ENCODE measurements at regions not wholly inside any gene's neighbourhood (a gene's known extent, or its start where the extent isn't known, plus 50 kb on each side); places are given as distances from the start of the nearest gene placed in this dataset.
A peak's percentile ranks its signal among the peaks of the same experiment; 100 is the strongest.
"Not testable (repeated sequence)": the region's sequence is repeated elsewhere in the genome, so short reads cannot be mapped to it uniquely, and the experiment has no call there.

- peak; percentile 45 for DNase-seq (ENCODE audit: extremely low read depth, low read depth)
These were observed 173.6 kb downstream of the IRF8 start for GRCh38 chr16:86072328-86073102.

DNA sequence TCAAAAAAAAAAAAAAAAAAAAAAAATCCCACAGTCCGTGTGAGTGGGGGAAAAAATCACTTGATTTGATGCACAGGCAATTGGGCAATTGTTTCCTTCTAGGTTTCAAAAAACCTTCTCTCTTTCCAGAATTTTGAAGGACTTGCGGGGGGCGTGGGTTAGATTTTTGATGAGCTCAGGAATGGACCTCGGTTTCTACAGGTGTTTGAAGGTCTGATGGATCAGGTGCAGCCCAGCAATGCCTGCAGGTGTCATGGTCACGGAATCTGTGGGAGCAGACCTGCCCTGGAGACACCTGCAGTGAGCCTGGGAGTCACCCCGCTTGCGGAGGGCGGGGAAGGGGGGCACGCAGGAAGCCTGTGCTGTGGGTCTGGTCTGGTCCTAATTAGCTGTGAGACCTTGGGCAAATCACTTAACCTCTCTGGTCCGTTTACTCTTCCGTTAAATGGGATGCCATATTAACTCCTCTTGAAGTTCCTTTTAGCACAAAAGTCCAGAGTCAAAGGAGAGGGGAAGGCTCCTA is 174.2 kb downstream of the IRF8 start:
- DNase-seq (ENCODE audit: extremely low read depth, low read depth), result no peak

DNA sequence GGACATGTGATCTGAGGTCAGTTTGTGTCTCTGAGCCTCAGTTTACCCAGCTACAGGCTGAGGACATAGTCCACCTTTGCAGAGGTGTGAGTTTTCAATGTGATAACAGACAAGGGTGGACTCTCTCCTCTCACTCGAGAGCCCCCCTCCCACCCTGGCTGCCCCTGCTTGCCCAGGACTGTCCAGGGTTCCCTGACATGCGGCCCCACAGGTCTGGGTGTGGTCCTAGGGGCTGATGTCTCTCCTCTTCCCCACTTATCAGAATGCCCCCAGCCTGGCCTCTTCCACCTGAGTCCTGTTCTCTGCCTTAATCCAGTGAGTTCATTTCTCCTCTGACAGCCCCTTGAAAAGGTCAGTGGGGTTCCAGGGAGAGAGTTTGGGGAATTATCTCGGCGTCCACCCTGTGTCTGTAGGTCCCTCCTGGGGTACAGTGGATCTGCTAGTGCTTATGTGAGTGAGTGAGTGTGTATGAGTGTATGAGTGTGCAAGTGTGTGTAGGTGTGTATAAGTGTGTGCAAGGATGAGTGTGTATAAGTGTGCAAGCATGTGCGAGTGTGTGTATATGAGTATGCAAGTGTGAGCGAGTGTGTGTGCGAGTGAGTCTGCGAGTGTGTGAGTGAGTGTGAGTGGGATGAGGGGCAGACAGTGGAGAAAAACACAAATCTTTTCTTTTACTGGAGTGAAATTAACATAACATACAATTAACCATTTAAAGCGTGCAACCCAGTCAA is 175.0 kb downstream of the IRF8 start:
- DNase-seq (ENCODE audit: extremely low read depth, low read depth), result no peak

DNA sequence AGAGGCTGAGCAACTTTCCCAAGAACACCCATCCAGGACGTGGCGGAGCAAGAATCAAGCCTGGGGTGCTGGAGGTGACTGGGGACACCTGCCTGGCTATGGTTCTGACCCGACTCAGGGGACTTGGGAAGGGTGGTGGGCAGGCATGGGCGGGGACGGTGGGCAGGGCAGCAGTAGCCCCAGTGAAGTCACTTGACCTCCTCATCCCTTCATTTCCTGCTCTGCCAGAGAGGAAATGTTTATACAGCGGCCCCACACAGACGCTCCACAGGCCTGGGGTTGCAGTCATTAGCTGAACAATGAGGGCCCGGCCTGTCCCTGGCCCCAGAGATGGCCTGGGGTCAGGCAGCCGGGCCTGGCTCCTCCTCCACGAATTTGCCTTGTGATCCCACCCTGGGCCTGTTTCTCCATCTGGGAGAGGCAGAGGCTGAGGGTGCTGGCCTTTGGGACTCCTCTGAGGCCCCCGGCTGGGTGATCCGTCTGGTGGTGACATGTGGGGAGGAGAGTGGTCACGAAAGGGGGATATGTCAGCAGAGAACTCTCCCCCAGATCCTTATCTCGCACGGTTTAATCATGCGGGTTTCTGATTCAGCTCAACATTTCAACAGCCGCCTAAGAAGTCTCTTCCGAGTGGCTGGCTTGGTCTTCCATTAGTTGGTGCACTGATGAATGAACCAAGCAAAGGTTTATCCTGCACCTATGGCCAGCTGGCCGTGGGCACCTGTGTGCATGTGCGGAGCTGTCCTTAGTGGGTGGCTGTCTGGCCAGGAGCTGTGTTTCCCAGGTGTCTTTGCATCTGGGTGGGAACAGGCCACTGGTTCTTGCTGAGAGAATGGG is 175.9 kb downstream of the IRF8 start:
- DNase-seq (ENCODE audit: extremely low read depth, low read depth), result no peak

DNA sequence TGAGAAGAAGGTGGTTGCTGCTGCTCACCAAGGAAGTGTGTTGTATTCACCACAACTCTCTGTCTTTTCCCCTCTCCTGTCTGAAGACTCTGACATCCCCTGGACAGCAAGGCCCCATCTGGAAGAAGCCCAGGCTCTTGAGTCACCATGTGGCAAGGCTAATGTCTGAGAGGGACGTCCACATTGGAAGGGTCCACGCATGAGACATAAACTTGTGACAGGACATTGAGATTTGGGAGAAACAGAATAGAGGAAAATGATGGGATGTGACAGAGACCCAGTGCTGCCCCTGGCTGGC is 176.5 kb downstream of the IRF8 start:
- DNase-seq (ENCODE audit: extremely low read depth, low read depth), result no peak

GRCh38 chr16:86075839-86076440 is 177.0 kb downstream of the IRF8 start:
- no peak for DNase-seq (ENCODE audit: extremely low read depth, low read depth)

DNA sequence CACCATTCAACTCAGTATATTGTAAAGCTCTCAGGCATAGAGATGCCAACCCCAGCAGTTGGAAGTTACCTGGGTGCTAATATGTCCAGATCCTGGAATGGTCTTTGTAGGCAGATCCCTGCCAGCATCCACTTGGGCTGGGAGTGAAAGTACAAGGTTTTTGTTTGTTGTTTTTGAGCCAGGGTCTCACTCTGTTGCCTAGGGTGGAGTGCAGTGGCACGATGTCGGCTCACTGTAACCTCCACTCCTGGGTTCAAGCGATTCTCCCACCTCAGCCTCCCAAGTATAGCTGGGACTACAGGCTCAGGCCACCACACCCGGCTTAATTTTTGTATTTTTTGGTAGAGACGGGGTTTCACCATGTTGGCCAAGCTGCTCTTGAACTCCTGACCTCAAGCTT is 177.6 kb downstream of the IRF8 start:
- DNase-seq (ENCODE audit: extremely low read depth, low read depth), result no peak

DNA sequence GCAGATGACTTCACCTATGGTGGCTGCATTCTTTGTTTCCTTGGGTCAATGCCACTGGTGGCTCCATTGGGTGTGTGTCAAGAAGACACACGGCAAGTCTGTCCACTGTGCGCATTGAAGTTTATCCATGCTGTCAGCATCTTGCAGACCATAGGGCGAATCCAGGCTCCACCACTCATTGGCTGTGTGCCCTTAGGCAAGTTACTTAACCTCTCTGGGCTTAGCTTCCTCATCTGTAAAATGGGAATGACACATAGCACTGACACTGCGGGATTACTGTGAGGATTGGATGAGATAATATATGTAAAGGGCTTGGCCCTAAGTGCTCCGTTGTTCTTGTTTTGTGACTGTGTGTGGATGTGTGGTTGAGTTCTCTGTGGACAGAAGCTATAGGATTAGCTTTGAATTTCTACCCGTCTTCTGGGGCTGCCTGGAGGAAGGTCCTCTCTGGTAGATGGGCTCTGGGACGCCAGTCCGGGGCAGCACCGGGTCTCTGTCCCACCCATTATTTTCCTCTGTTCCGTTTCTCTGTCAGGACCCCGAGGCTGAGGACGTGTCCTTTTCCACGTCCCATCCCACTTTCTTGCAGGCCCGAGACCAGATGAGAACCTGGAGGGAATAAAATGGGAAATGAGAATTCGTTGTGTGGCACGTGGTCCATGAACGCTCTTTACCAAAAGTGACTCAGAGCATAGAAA is 178.4 kb downstream of the IRF8 start:
- DNase-seq (ENCODE audit: extremely low read depth, low read depth), result no peak

DNA sequence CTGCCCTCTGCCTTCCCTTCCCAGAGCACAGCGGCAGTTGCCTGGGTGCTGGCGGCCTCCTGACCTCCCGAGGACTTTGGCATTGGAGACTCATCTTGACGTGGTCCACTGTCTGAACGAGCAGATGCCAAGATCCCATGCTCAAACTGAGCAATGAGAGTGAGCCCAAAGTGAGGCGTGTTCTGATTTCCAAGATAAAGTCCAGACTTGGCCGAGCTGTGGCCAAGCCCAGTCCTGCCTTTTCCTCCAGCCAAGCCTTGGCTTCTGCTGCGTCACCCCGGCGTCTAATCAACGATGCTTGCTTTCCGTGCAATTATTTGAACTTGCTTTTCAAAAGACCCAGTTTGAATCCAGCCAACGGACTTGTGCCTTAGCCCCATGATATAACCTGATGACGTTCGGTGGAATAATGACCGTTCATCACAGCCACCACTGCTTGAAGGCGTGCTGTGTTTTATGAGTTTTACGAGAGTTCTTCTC is 179.2 kb downstream of the IRF8 start:
- no peak for DNase-seq (ENCODE audit: extremely low read depth, low read depth)

DNA sequence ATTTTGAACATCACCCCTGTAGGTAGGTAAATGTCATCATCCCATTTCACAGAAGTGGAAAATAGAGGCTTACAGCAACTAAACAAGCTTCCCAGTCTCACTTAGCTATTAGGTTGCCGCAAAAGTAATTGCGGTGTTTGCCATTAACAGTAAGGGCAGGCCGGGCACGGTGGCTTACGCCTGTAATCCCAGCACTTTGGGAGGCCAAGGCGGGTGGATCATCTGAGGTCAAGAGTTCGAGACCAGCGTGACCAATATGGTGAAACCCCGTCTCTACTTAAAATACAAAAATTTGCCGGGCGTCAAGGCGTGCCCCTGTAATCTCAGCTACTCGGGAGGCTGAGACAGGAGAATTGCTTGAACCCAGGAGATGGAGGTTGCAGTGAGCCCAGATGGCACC is 179.7 kb downstream of the IRF8 start:
- not testable (repeated sequence) for DNase-seq (ENCODE audit: extremely low read depth, low read depth)

GRCh38 chr16:86079255-86079885 is 180.4 kb downstream of the IRF8 start:
- DNase-seq (ENCODE audit: extremely low read depth, low read depth), result no peak

DNA sequence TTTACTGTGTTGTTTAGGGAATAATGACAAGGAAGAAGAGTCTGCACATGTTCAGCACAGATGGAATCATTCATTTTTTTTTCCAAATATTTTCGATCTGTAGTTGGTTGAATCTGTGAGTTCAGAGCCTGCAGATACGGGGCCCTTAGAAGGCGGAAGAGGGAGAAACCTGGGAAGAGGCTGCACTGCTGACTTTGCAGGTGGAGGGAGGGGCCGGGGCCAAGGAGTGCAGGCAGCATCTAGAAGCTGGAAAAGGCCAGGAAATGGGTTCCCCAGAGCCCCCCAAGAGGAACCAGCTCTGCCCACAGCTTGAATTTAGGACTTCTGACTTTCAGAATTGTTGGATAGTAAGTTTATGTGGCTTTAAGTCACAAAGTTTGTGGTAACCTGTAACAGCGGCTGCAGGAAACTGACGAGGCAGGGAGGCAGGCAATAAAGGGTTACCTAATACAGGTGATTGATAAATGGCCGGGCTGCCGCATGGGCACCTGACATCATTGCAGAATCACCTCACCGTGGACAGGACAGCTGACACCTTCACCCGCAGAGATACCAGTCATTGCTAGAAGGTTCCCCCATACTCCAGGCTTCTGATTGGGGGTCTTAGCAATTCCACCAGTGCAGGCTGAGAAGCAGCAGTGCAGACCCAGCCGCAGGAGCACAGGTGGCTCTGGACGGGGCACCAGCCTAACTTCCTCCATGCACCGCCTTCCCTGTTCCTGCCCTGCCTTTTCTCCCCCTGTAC is 181.3 kb downstream of the IRF8 start:
- DNase-seq (ENCODE audit: extremely low read depth, low read depth), result no peak

GRCh38 chr16:86080982-86081381 is 182.0 kb downstream of the IRF8 start:
- DNase-seq (ENCODE audit: extremely low read depth, low read depth), result no peak

GRCh38 chr16:86082418-86083030 is 183.6 kb downstream of the IRF8 start:
- DNase-seq (ENCODE audit: extremely low read depth, low read depth), result no peak

- no peak for DNase-seq (ENCODE audit: extremely low read depth, low read depth)
These were observed 184.5 kb downstream of the IRF8 start for GRCh38 chr16:86083382-86084002.

- no peak for DNase-seq (ENCODE audit: extremely low read depth, low read depth)
These were observed 186.2 kb downstream of the IRF8 start for GRCh38 chr16:86085161-86085611.

DNA sequence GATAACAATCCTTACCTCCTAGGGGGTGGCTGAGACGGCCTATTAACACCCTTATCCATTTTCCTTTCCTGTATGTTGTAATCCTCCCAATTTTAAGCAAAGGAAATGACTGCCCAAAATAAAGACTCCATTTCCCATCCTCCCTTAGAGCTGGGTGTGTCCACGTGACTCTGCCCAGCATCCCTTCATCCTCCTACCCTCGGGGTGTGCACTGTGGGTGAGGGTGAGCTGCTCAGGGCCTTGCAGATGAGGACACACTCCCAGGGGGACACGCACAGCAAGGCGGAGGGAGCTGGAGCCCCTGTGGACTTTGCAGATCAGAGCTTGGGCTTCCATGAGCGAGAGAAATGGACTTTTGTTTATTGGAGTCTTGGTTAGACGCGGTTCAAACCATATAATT is 186.8 kb downstream of the IRF8 start:
- DNase-seq (ENCODE audit: extremely low read depth, low read depth), result no peak

- DNase-seq (ENCODE audit: extremely low read depth, low read depth), result no peak
These were observed 187.5 kb downstream of the IRF8 start for GRCh38 chr16:86086471-86086870.
